ENCODE measurements at regions not wholly inside any gene's neighbourhood (a gene's known extent, or its start where the extent isn't known, plus 50 kb on each side); places are given as distances from the start of the nearest gene placed in this dataset.
"Not testable (repeated sequence)": the region's sequence is repeated elsewhere in the genome, so short reads cannot be mapped to it uniquely, and the experiment has no call there.

- H3K27me3 ChIP-seq (ENCODE audit: control insufficient read depth, insufficient read depth, low read length): no peaks in the 10 kb centered on the region
- H3K9me3 ChIP-seq (ENCODE audit: control insufficient read depth, low read depth, low read length): no peaks in the 10 kb centered on the region
- peak overlapping the region; percentile 23 for H3K4me3 ChIP-seq (ENCODE audit: low read length)
- H3K36me3 ChIP-seq (ENCODE audit: control insufficient read depth, low read depth, low read length): no peaks in the 10 kb centered on the region
- H3K27ac ChIP-seq (ENCODE audit: low read length): peak overlapping the region; percentile 68
- H3K9ac ChIP-seq (ENCODE audit: low read length): peak overlapping the region; percentile 21
- peaks cover 33% of the 10 kb centered on the region for H3K4me1 ChIP-seq (ENCODE audit: control insufficient read depth, low read depth, low read length)
Observed at GRCh38 chr6:125431971-125432370, 130.2 kb upstream of the HDDC2 start.

GRCh38 chr6:125432963-125433362, 131.2 kb upstream of the HDDC2 start:
- Histone ChIP-seq H3K4me3 (ENCODE audit: low read length) (no peak overlapping the region), H3K27me3 (ENCODE audit: control insufficient read depth, insufficient read depth, low read length) (no peaks in the 10 kb centered on the region), H3K9ac (ENCODE audit: low read length) (no peak overlapping the region), H3K4me1 (ENCODE audit: control insufficient read depth, low read depth, low read length) (peaks cover 33% of the 10 kb centered on the region), H3K27ac (ENCODE audit: low read length) (no peak overlapping the region), H3K36me3 (ENCODE audit: control insufficient read depth, low read depth, low read length) (no peaks in the 10 kb centered on the region), H3K9me3 (ENCODE audit: control insufficient read depth, low read depth, low read length) (no peaks in the 10 kb centered on the region)

- H3K36me3 ChIP-seq (ENCODE audit: control insufficient read depth, low read depth, low read length): no peaks in the 10 kb centered on the region
- no peak overlapping the region for H3K27ac ChIP-seq (ENCODE audit: low read length)
- peaks cover 33% of the 10 kb centered on the region for H3K4me1 ChIP-seq (ENCODE audit: control insufficient read depth, low read depth, low read length)
- no peaks in the 10 kb centered on the region for H3K9me3 ChIP-seq (ENCODE audit: control insufficient read depth, low read depth, low read length)
- no peak overlapping the region for H3K4me3 ChIP-seq (ENCODE audit: low read length)
- no peaks in the 10 kb centered on the region for H3K27me3 ChIP-seq (ENCODE audit: control insufficient read depth, insufficient read depth, low read length)
- no peak overlapping the region for H3K9ac ChIP-seq (ENCODE audit: low read length)
Observed at GRCh38 chr6:125434760-125435159, 133.0 kb upstream of the HDDC2 start.

- Histone ChIP-seq H3K36me3 (ENCODE audit: control insufficient read depth, low read depth, low read length) (no peaks in the 10 kb centered on the region), H3K9me3 (ENCODE audit: control insufficient read depth, low read depth, low read length) (no peaks in the 10 kb centered on the region), H3K27ac (ENCODE audit: low read length) (no peak overlapping the region), H3K9ac (ENCODE audit: low read length) (no peak overlapping the region), H3K27me3 (ENCODE audit: control insufficient read depth, insufficient read depth, low read length) (no peaks in the 10 kb centered on the region), H3K4me3 (ENCODE audit: low read length) (no peak overlapping the region), H3K4me1 (ENCODE audit: control insufficient read depth, low read depth, low read length) (no peaks in the 10 kb centered on the region)
Observed at GRCh38 chr6:125439512-125439911, 137.7 kb upstream of the HDDC2 start.

- Histone ChIP-seq H3K9me3 (ENCODE audit: control insufficient read depth, low read depth, low read length) (no peaks in the 10 kb centered on the region), H3K4me1 (ENCODE audit: control insufficient read depth, low read depth, low read length) (no peaks in the 10 kb centered on the region), H3K27me3 (ENCODE audit: control insufficient read depth, insufficient read depth, low read length) (no peaks in the 10 kb centered on the region), H3K27ac (ENCODE audit: low read length) (no peak overlapping the region), H3K36me3 (ENCODE audit: control insufficient read depth, low read depth, low read length) (no peaks in the 10 kb centered on the region), H3K4me3 (ENCODE audit: low read length) (no peak overlapping the region), H3K9ac (ENCODE audit: low read length) (no peak overlapping the region)
Observed at GRCh38 chr6:125444006-125444923, 142.5 kb upstream of the HDDC2 start.

- no peak overlapping the region for H3K27ac ChIP-seq (ENCODE audit: low read length)
- no peaks in the 10 kb centered on the region for H3K9me3 ChIP-seq (ENCODE audit: control insufficient read depth, low read depth, low read length)
- H3K9ac ChIP-seq (ENCODE audit: low read length): no peak overlapping the region
- H3K27me3 ChIP-seq (ENCODE audit: control insufficient read depth, insufficient read depth, low read length): no peaks in the 10 kb centered on the region
- H3K36me3 ChIP-seq (ENCODE audit: control insufficient read depth, low read depth, low read length): no peaks in the 10 kb centered on the region
- no peaks in the 10 kb centered on the region for H3K4me1 ChIP-seq (ENCODE audit: control insufficient read depth, low read depth, low read length)
- no peak overlapping the region for H3K4me3 ChIP-seq (ENCODE audit: low read length)
Observed at GRCh38 chr6:125445054-125445453, 143.3 kb upstream of the HDDC2 start.

- no peaks in the 10 kb centered on the region for H3K27me3 ChIP-seq (ENCODE audit: control insufficient read depth, insufficient read depth, low read length)
- no peaks in the 10 kb centered on the region for H3K4me1 ChIP-seq (ENCODE audit: control insufficient read depth, low read depth, low read length)
- H3K9me3 ChIP-seq (ENCODE audit: control insufficient read depth, low read depth, low read length): no peaks in the 10 kb centered on the region
- no peaks in the 10 kb centered on the region for H3K36me3 ChIP-seq (ENCODE audit: control insufficient read depth, low read depth, low read length)
- H3K27ac ChIP-seq (ENCODE audit: low read length): no peak overlapping the region
- no peak overlapping the region for H3K9ac ChIP-seq (ENCODE audit: low read length)
- no peak overlapping the region for H3K4me3 ChIP-seq (ENCODE audit: low read length)
Observed at GRCh38 chr6:125446011-125446410, 144.2 kb upstream of the HDDC2 start.

GRCh38 chr6:125451750-125452149, 150.0 kb upstream of the HDDC2 start:
- H3K4me3 ChIP-seq (ENCODE audit: low read length): no peak overlapping the region

GRCh38 chr6:125453516-125453915, 151.7 kb upstream of the HDDC2 start:
- no peak overlapping the region for H3K27ac ChIP-seq (ENCODE audit: low read length)
- peaks cover 9% of the 10 kb centered on the region for H3K9me3 ChIP-seq (ENCODE audit: control insufficient read depth, low read depth, low read length)
- no peak overlapping the region for H3K4me3 ChIP-seq (ENCODE audit: low read length)
- H3K27me3 ChIP-seq (ENCODE audit: control insufficient read depth, insufficient read depth, low read length): no peaks in the 10 kb centered on the region
- H3K4me1 ChIP-seq (ENCODE audit: control insufficient read depth, low read depth, low read length): no peaks in the 10 kb centered on the region
- H3K9ac ChIP-seq (ENCODE audit: low read length): no peak overlapping the region
- H3K36me3 ChIP-seq (ENCODE audit: control insufficient read depth, low read depth, low read length): no peaks in the 10 kb centered on the region

More at GRCh38 chr6:125451750-125452149, 150.0 kb upstream of the HDDC2 start:
- no peak overlapping the region for H3K9ac ChIP-seq (ENCODE audit: low read length)
- H3K4me1 ChIP-seq (ENCODE audit: control insufficient read depth, low read depth, low read length): no peaks in the 10 kb centered on the region
- peaks cover 9% of the 10 kb centered on the region for H3K9me3 ChIP-seq (ENCODE audit: control insufficient read depth, low read depth, low read length)
- H3K36me3 ChIP-seq (ENCODE audit: control insufficient read depth, low read depth, low read length): no peaks in the 10 kb centered on the region
- no peak overlapping the region for H3K27ac ChIP-seq (ENCODE audit: low read length)
- H3K27me3 ChIP-seq (ENCODE audit: control insufficient read depth, insufficient read depth, low read length): no peaks in the 10 kb centered on the region

GRCh38 chr6:125454351-125454750, 152.6 kb upstream of the HDDC2 start:
- Histone ChIP-seq H3K9ac (ENCODE audit: low read length) (no peak overlapping the region), H3K36me3 (ENCODE audit: control insufficient read depth, low read depth, low read length) (no peaks in the 10 kb centered on the region), H3K4me1 (ENCODE audit: control insufficient read depth, low read depth, low read length) (no peaks in the 10 kb centered on the region), H3K9me3 (ENCODE audit: control insufficient read depth, low read depth, low read length) (peaks cover 9% of the 10 kb centered on the region), H3K27me3 (ENCODE audit: control insufficient read depth, insufficient read depth, low read length) (no peaks in the 10 kb centered on the region), H3K27ac (ENCODE audit: low read length) (no peak overlapping the region), H3K4me3 (ENCODE audit: low read length) (no peak overlapping the region)

- H3K27me3 ChIP-seq (ENCODE audit: control insufficient read depth, insufficient read depth, low read length); H3K4me3 ChIP-seq (ENCODE audit: low read length): not testable (repeated sequence)
Observed at GRCh38 chr6:125458493-125458892, 156.7 kb upstream of the HDDC2 start.

GRCh38 chr6:125465332-125465731, 163.6 kb upstream of the HDDC2 start:
- not testable (repeated sequence) for H3K9me3 ChIP-seq (ENCODE audit: control insufficient read depth, low read depth, low read length); H3K36me3 ChIP-seq (ENCODE audit: control insufficient read depth, low read depth, low read length); H3K27ac ChIP-seq (ENCODE audit: low read length); H3K27me3 ChIP-seq (ENCODE audit: control insufficient read depth, insufficient read depth, low read length); H3K9ac ChIP-seq (ENCODE audit: low read length); H3K4me3 ChIP-seq (ENCODE audit: low read length)
- peaks cover 16% of the 10 kb centered on the region for H3K4me1 ChIP-seq (ENCODE audit: control insufficient read depth, low read depth, low read length)

More at GRCh38 chr6:125458493-125458892, 156.7 kb upstream of the HDDC2 start:
- H3K4me1 ChIP-seq (ENCODE audit: control insufficient read depth, low read depth, low read length); H3K9me3 ChIP-seq (ENCODE audit: control insufficient read depth, low read depth, low read length); H3K27ac ChIP-seq (ENCODE audit: low read length); H3K36me3 ChIP-seq (ENCODE audit: control insufficient read depth, low read depth, low read length); H3K9ac ChIP-seq (ENCODE audit: low read length): not testable (repeated sequence)
